NCI-H524 treated with DMSO at 0.1 percent for 48 hours (cell line): ENCODE measurements at regions not wholly inside any gene's neighbourhood (a gene's known extent, or its start where the extent isn't known, plus 50 kb on each side); places are given as distances from the start of the nearest gene placed in this dataset.
"Not testable (repeated sequence)": the region's sequence is repeated elsewhere in the genome, so short reads cannot be mapped to it uniquely, and the experiment has no call there.

Experiments used
- DNase-seq: peaks from one replicate; lab custom pipeline; 2025; lab: John Stamatoyannopoulos, UW

DNA sequence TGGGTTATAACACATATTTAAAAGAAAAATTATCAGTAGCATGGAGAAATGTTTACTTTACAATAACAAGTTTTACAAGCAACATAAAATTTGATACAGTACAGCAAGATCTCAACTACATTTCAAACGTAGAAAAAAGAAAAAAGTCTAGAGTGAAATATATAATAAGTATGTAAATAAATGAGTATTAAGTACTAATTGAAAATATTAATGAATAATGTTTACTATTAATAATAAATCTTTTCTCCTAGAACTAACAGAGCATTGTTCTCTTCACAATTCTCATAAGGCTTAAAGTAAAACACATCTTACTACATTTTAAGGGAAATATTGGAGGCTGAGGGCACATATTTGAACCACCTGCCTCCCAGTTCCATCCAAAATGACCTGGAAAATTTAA, 72.1 kb downstream of the TMEM212 start:
- no peak for DNase-seq

DNA sequence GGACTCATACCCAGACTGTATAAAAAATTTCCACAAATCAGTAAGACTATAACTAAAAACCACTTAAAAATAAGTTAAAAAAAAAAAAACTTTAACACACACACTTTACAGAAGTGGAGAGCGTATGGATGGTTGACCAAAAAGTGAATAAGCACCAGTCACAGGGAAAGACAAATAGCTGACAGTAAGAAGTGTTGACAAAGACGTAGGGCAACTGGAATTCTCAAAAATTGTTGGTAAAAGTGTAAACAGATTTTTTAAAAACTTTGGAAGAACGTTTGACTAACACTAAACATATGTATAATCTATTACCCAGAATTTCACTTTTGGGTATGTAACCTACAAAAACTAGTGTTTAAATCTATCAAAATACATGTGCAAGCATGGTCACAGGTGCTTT, 73.7 kb downstream of the TMEM212 start:
- no peak for DNase-seq

DNA sequence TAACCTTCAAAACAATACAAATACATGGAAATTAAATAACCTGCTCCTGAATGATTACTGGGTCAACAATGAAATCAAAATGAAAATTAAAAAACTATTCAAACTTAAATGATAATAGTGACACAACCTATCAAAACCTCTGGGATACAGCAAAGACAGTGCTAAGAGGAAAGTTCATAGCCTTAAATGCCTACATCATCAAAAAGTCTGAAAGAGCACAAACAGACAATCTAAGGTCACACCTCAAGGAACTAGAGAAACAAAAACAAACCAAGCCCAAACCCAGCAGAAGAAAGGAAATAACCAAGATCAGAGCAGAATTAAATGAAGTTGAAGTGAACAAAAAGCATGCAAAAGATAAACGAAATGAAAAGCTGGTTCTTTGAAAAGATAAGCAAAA, 79.5 kb downstream of the TMEM212 start:
- DNase-seq, result not testable (repeated sequence)

DNA sequence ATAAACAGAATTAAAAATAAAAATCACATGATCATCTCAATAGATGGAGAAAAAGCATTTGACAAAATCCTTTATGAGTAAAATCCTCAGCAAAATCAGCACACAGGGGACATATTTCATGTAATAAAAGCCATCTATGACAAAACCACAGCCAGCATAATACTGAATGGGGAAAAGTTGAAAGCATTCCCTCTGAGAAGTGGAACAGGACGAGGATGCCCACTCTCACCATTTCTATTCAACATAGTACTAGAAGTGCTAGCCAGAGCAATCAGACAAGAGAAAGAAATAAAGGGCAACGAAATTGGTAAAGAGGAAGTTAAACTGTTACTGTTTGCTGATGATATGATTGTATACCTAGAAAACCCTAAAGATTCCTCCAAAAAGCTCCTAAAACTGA, 80.5 kb downstream of the TMEM212 start:
- not testable (repeated sequence) for DNase-seq

DNA sequence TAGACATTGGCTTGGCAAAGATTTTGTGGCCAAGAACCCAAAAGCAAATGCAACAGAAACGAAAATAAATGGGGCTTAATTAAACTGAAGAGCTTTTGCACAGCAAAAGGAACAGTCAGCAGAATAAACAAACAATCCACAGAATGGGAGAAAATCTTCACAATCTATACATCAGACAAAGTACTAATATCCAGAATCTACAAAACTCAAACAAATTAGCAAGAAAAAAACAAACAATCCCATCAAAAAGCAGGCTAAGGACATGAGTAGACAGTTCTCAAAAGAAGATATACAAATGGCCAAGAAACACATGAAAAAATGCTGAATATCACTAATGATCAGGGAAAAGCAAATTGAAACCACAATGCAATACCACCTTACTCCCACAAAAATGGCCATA, 81.7 kb downstream of the TMEM212 start:
- DNase-seq, result not testable (repeated sequence)

DNA sequence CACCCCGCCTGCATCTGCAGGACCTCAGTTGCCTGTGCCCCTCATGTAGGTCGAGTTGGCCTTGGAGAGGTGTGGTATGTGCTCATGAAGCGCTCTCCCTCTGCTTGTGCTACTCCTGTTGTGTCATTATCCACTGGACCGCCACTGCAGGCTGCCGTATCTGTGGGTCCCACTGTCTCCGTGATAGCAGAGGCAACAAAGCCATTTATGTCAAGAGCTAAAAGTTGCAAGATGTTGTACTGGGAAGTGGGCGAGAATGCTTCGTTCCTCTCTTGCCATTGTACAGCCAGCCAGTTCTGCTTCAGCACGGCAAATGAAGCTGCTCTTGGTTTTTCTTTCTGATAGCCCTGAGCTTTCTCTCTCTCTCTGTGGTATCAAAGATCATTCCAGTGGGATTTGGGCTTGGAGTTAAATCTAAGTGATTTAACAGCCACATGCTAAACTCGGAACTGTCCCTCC, 89.0 kb downstream of the TMEM212 start:
- DNase-seq, result no peak

DNA sequence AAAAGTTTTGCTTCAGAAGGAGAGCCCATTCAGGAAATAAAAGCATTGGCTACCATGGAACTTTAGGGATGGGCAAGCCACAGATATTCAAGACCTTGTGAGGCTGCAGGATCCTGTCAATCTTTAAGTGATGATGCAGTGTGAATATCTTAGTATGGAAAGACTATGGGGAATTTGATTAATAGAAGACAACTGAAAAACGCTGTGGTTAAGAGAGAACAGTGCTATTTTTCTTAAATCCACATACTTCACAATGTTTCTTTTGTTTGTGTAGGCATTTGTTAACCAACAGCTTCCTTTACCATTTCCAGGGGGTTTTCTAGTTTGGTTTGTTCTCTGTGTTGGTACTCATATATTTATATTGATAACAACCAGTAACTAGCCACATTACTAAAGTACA, 90.3 kb downstream of the TMEM212 start:
- DNase-seq, result no peak

DNA sequence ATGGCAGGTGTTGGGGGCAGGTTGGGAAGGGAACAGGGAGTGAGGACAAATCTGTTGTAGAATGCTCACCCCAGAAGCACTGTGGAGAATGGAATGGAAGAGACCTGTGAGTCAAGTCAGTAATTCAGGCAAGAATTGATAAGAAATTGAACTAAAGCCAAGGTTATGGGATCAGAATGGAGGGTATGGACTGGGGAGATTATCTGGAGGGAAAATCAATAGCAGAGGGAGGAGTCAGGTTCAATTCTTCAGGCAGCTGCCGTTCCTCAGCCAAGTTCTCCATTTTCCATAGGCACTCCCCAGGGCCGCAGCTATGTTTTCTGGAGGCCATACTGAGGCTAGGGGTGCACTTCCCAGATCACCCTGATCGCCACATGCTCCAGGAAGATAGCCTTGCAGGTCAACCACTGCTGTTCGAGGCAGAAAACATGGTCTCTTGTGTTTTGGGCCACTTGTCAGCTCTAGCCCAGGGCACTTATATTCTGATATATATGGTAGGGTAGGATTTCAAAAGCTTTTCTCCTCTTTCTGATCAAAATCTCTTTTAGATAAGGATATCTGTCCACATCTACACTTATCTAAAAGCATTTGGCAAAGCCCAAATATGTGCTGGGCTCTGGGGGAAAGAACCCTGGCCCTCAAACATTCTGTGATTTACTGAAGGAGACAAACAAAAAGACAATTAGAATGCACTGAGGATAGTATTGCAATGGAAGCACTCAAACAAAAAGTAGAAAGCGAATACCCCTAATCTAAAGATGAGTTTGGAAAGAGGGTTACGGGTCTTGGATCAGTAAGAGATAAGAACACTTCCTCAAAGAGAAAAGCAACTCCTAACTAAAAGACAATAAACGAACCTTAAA, 92.3 kb downstream of the TMEM212 start:
- no peak for DNase-seq

DNA sequence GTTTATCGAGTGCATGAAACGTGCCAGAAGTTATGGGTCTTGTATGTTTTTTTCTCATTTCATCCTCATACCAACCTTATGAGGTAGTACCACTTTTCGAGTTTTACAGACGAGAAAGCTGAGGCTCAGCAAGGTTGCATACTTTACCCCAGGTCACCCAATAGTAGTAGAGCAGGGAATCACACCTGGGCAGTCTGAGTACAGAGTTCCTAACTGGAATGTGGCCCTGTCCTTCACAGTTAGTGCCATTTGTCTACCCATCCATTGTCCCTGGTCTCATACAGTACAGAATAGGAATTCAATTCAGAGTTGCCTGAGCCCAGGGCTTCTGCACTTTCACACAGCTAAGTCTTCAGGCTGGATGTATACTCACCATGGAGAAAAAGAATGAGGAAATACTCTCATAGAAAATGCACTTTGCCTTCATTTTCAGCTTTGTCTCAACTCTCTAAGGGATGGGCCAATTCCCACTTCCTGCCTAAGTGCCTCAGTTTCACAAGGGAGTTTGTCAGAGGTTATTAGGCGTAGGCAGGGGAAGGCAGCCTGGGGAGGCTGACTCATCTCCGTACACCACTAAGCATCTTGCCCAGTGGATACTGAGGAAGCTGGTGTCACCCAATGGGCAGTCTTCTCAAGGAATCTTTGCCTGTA, 93.2 kb downstream of the TMEM212 start:
- no peak for DNase-seq

GRCh38 chr3:171939578-171939977, 96.4 kb downstream of the TMEM212 start:
- DNase-seq, result no peak

DNA sequence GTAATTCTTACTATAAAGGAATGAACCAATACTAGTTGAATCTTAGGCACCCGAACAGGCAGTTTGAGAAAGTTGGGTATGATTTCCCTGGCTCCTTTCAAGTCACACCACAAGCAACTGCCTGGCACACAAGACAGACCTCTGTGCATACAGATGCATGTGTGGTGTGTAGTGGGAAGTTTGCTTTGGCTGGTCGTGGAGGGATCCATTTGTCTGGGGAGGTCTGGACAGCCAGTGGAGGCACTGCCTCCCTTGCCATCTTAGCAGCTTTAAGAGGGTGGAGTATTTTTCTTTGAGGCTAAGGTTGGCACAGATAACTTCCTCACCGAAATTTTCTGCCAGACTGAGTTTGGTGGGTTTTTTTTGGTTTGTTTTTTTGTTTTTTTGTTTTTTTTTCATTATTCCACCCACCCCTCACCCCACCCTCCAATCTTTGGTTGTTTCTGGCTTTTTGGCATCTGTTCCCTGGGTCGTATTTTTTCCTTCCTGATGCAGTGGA, 97.1 kb downstream of the TMEM212 start:
- no peak for DNase-seq

DNA sequence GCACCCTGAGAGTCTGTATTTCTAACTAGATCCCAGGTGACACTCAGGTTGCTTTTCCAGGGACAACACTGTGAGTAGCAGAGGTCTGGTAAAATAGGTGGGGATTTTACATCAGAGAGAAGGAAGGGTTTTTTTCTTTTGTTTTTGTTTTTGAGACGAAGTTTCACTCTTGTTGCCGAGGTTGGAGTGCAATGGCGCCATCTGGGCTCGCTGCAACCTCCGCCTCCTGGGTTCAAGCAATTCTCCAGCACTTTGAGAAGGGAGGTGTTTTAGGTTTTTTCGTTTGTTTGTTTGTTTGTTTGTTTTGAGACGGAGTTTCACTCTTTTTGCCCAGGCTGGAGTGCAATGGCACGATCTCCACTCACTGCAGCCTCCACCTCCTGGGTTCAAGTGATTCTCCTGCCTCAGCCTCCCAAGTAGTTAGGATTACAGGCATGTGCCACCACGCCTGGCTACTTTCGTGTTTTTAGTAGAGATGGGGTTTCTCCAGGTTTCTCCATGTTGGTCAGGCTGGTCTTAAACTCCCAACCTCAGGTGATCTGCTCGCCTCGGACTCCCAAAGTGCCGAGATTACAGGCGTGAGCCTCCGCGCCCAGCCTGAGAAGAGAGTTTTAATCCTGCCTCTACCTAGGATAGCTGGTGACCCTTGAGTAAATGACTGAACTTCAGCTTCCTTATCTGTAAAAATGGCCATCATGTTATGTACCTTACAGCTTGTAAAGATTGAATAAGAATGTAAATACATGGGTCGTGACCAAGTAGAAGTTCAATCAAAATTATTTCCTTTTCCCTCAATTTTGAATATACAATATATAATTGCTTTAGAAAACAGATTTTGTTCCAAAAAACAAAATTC, 95.9 kb upstream of the FNDC3B start:
- no peak for DNase-seq

- DNase-seq, result no peak
Observed at GRCh38 chr3:171944118-171945016, 95.0 kb upstream of the FNDC3B start.

GRCh38 chr3:171948674-171949073, 90.7 kb upstream of the FNDC3B start:
- no peak for DNase-seq

DNA sequence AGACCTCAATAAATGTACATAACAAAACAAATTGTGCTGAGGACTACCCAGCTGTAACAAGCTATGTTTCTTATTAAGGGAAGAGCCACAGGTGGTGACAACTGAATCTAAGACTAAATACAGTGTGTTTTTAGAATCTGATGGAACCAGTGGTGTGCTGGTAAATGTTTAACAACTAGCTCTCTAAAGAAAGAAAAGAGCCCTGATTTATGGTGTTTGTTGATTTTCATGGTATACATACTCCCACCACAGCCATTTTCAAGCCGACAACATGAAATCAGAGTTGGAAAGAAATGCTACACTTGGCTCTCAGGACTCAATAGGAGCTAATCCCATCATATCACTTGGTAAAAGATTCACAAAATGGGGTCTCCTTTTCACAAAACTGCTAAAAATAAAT, 89.8 kb upstream of the FNDC3B start:
- no peak for DNase-seq

- DNase-seq, result no peak
Observed at GRCh38 chr3:171950373-171950772, 89.0 kb upstream of the FNDC3B start.

GRCh38 chr3:171951597-171951996, 87.8 kb upstream of the FNDC3B start:
- DNase-seq, result no peak

- DNase-seq, result no peak
Observed at GRCh38 chr3:171953301-171954022, 85.9 kb upstream of the FNDC3B start.

GRCh38 chr3:171954690-171955383, 84.5 kb upstream of the FNDC3B start:
- DNase-seq, result no peak

DNA sequence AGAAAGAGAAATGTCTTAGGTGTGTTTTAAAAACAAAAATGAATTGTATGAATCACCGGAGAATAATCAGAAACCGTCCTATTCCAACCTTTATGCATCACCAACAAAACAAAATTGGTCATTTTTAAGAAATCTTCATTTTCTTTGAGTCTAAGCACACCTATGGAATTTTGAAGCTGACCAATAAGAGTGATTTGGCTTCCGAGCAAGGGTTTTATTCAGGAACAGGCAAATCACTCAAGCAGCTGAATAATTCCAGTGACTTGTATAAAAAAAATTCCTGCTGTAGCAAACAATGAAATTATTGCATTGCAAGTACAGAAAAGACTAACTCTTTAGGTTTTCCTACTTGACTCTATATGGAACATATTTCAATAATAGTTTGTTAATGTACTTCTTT, 83.8 kb upstream of the FNDC3B start:
- DNase-seq, result no peak
